Occipital lobe (tissue), 1 donor: ENCODE measurements at regions not wholly inside any gene's neighbourhood (a gene's known extent, or its start where the extent isn't known, plus 50 kb on each side); places are given as distances from the start of the nearest gene placed in this dataset.

ENCODE experiments used
- DNase-seq: peaks from one replicate; lab custom pipeline; 2025; lab: John Stamatoyannopoulos, UW

- no peak for DNase-seq
Measured at GRCh38 chr2:136468799-136469369, 296.5 kb upstream of the THSD7B start.

DNA sequence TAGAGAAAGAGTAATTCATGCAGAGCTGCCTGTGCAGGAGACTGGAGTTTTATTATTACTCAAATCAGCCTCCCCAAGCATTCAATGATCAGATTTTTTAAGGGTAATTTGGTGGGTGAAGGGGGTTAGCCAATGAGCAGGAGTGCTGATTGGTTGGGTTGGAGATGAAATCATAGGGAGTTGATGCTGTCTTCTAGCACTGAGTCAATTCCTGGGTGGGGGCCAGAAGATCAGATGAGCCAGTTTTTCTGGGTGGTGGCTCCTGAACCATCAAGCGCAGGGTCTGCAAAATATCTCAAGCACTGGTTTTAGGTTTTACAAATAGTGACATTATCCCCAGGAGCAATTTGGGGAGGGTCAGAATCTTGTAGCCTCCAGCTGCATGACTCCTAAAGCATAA lies 312.8 kb upstream of the THSD7B start:
- DNase-seq = no peak

DNA sequence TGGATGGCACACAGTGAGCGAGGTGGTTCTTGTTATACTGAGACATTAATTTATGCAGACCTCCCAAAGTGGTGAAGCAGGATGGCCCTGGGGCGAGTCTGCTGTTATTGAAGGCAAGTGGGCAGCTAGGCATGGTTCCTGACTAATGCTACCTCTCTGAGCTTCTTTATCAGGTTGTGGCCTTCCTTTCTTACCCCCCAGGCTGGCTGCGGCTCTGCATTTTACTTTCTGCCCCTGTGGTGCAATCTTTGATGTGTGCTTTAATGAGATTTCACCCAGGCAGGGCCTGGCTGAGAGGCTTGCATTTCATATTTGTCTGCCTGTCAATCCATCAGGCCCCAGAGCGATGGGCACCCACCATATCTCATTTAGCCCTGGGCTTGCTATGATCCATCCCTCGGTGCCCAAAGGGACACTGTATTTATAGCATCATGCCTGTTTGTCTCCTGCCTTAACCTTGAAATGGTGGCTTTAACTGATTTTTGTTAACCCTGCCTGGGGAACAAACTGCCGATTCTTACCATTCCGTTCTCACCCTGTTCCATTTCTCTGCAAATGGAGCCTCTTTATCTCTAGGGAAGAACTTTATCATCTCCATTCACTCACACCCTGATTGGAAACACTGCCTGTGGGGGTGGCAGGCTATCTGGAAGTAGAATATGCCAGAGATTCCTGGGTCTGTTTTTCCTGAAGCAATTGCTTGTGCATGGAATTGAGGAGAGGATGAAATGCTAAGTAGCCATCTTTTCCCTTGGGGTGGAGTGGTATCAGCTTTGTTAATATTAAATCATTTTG lies 316.2 kb upstream of the THSD7B start:
- DNase-seq = no peak

- DNase-seq = no peak
Measured at GRCh38 chr2:136448432-136448831, 316.9 kb upstream of the THSD7B start.

DNA sequence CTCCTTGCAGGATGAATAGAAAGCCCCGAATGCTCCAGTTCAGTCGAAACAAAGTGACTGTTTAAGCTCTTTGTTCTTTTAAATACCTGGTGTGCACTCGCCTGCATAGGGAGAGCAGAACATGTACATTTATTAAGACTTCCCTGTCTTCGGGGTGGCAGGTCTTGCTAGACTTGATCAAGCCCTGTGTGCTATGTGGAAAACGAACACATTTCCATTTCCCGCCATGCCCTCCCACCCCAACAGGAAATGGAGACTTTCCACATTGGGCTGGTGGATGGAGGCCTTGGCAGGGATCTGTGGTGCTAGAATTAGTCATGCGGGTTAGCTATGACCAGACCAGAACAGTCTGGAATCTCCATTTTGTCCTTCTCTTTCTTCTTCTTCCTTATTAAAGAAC lies 321.0 kb upstream of the THSD7B start:
- no peak for DNase-seq

- DNase-seq = no peak
Measured at GRCh38 chr2:136443661-136444060, 321.7 kb upstream of the THSD7B start.

DNA sequence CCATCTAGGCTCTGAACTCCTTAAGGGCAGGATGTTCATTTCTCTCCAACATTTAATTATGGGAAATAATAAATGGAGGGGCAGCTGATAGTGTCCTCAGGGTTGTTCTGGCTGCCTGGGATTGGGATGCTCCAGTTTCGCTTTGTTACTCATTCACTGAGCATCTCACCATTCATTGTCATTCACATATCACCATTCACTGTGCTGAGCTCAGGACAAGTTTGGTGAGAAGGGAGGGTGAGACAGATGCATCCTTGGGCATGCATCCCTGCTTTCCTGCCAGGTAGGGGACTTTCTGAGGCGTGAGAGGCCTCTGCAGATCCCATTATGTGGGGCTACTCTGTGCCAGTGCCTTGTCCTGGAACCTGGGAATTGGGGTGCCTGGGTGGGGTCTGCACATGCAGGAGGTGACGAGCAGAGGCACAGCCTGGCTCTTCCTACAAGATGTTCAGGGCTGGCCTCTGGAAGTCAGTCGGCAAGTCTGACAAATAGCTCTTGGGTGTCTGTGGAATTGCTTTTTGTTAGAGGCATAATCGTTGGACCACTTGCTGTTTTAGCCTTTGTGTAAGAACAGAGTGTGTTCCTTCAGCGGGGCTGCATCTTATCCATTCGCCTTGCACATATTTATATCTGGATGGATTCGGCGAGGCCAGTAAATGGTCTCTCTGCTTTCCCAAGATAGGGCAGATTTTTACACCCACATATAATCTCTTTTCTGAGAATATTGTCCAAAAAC lies 323.2 kb upstream of the THSD7B start:
- DNase-seq = no peak

GRCh38 chr2:136439064-136439676 lies 321.2 kb upstream of the CXCR4 start:
- no peak for DNase-seq

DNA sequence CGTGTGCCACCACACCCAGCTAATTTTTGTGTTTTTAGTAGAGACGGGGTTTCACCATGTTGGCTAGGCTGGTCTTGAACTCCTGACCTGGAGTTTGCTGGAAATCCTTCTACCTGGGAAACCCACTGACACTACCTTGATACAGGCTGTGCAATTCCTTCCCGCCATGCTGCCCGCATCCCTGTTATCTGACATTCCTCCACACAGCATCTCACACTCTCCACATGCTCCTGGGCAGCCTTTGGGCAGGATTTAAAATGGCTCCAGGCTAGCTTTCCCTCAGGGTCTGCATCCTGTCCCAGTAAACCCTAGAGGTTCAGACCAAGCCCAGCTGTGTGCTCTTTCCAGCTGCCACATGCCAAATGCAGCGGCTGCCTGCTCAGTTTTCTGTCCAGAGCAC lies 319.5 kb upstream of the CXCR4 start:
- no peak for DNase-seq

- no peak for DNase-seq
Measured at GRCh38 chr2:136436936-136437335, 319.0 kb upstream of the CXCR4 start.

DNA sequence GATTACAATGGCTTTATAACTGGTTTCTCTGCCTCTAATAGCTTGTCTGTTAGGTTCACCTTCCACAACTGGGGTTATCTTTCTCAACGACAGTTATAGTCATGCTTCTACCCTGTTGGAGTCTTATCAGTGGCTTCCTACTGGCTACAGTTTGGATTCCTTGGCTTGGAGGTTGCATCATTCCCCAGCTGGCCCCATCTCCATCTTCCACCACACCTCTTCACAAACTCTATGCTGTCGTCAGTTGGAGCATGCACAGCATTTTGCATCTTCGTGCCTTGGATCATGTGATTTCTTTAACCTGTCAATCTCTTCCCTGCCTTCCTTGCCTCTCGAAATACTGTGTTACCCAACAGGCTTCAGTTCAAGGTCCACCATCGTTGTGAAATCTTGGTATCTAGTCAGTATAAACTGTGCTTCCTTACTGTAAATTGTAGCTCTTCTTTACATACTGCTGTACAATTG lies 316.3 kb upstream of the CXCR4 start:
- DNase-seq = no peak

- no peak for DNase-seq
Measured at GRCh38 chr2:136433261-136433660, 315.3 kb upstream of the CXCR4 start.

GRCh38 chr2:136424112-136424511 lies 306.2 kb upstream of the CXCR4 start:
- DNase-seq = no peak

- no peak for DNase-seq
Measured at GRCh38 chr2:136423516-136423996, 305.6 kb upstream of the CXCR4 start.

DNA sequence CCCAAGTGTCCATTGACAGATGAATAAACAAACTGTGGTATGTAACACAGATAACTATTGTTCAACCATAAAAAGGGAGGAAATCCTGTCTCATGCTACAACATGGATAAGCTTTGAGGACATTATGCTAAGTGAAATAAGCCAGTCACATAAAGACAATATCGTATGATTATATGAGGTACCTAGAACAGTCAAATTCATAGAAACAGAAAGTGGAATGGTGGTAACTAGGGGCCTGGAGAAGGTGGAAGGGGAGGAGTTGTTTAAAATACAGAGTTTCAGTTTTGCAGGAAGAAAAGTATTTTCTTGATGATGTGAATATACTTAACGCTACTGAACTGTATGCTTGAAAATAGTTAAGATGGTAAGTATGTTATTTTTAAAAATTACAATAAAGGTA lies 304.6 kb upstream of the CXCR4 start:
- DNase-seq = no peak

DNA sequence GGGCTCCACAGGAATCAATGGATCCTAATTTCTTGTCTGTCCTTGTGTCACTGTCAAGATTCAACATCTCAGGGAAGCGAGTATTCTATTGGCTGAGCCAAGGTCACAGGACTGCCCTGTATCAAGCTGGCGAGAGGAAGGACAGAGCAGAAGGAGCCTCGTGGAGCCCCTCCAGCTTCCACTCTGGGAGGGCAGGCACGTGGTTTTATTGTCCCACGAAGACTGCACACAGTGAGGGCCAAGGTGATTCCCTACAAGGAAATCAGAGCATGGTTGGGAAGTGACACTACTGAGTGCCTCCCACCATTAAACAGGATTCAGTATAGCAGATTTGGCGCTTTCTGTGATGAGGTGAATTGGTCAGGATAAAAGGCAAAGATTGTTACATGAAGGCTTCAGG lies 302.4 kb upstream of the CXCR4 start:
- DNase-seq = no peak

DNA sequence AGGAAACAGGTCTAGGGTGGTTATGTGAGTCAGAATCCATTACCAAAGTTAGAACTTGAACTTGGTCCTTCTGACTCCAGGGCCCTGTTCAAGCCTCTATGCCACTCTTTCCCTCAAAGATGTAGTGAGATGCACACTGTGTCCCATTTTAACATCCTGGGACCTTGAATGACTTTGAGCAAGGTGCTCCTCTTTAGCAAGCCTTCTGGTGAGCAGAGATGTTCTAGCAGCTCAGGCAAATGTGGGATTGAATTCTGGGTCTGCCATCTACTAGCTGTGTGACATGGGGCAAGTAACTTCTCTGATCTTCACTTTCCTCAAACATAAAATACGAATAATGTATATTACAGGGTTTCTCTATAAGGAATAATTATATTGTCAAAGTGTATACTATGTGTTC lies 294.0 kb upstream of the CXCR4 start:
- DNase-seq = no peak

GRCh38 chr2:136410673-136411072 lies 292.7 kb upstream of the CXCR4 start:
- DNase-seq = no peak

- DNase-seq = no peak
Measured at GRCh38 chr2:136408795-136409194, 290.8 kb upstream of the CXCR4 start.

DNA sequence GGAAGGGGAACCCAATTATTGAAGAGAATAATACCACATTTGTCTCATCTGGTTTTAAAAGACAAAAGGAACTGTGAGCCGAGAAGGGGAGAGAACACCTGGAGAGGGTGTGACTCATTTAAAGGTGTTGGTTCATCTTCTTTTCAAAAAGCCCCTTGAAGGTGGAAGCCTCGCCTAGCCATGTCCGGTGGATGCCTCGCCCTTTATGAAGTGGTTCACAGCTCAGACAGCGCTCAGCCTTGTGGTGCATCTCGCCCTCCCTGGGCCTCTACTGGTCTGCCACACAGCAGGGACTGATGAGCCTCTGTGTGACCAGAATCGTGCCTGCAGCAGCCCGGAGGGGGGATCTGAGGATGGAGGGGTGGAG lies 290.0 kb upstream of the CXCR4 start:
- no peak for DNase-seq

DNA sequence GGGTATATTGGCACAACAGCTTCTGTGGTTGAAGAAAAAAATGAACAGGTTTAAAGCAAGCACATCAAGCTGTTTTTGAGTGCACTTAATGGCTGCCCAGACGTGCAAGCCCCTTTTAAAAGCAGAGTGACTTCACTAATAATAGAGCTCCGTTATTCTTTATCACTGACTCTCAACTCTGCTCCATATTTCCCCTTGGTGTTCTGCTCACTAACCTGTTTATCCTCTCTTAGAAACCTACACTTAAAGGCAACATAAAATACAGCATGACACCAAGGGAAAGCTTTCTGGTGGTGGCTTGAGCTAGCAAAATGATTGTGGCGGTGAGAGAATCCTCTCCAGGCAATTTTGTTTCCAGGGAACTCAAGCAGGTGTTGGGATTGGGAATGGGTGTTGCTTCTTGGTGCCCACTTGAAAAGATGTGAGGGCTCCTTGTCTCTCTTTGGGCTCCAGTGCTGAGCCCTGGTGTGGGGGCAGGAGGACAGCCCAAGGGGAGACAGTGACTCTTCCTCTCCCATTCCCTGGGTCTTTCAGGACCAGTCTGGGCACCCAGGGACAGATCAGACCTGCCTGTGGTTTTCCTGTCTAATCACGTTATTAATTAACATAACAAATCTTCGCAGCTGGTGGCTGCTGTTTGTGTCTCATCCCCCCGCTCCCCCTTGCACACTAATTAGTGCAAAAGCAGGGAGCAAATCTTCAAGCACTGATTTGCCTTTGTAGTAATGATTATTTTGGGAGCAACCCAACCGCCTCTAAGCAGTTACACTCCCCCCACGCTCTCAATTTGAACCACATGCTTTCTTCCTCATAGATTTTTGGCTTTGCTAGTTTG lies 289.4 kb upstream of the CXCR4 start:
- no peak for DNase-seq
